ENCODE measurements at regions not wholly inside any gene's neighbourhood (a gene's known extent, or its start where the extent isn't known, plus 50 kb on each side); places are given as distances from the start of the nearest gene placed in this dataset.
"Not testable (repeated sequence)": the region's sequence is repeated elsewhere in the genome, so short reads cannot be mapped to it uniquely, and the experiment has no call there.

DNA sequence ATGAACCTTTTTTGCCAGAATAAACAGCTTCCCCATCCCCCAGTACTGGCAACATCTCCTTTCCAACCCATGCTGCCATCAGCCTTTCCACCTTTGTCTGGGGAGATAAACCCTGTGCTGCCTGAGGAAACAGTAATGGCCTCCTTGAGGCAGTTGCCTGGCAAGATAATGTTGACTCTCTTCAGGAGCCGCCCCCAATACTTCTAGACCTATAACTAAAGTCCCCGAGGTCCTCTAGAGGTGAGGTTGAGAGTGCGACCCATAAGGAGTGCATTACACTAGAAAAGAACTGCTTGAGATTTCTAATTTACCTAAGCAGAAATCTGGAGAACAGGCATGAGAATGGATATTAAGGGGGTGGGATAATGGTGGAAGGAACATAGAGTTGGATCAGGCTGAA lies 963.2 kb upstream of the PCDH7 start:
- H3K27ac ChIP-seq (ENCODE audit: control insufficient read depth, insufficient read depth, low read length), result no peak overlapping the region
- no peaks in the 10 kb centered on the region for H3K27me3 ChIP-seq (ENCODE audit: control insufficient read depth, extremely low read depth, insufficient read depth, low read length)
- H3K36me3 ChIP-seq (ENCODE audit: control insufficient read depth in 2 of 2, extremely low read depth in 1 of 2, insufficient read depth in 2 of 2, low read length in 2 of 2), result no peaks in the 10 kb centered on the region
- no peak overlapping the region for H2AFZ ChIP-seq (ENCODE audit: control insufficient read depth, low read length)
- H4K20me1 ChIP-seq (ENCODE audit: control insufficient read depth, extremely low read depth, insufficient read depth, low read length), result no peaks in the 10 kb centered on the region
- no peaks in the 10 kb centered on the region for H3K9me1 ChIP-seq (ENCODE audit: control insufficient read depth, extremely low read depth, insufficient read depth, low read length)
- no peak overlapping the region for H3K4me3 ChIP-seq (ENCODE audit: control insufficient read depth in 2 of 3, extremely low read depth in 1 of 3, insufficient read depth in 2 of 3, low read depth in 1 of 3, low read length in 3 of 3)
- no peak overlapping the region for H3K9ac ChIP-seq (ENCODE audit: control insufficient read depth, extremely low read depth, insufficient read depth, low read length)
- DNase-seq (ENCODE audit: low read depth, low spot score), result no peak
- FAIRE-seq, result no peak
- no peak for TF ChIP-seq EZH2 (IDR thresholded peaks at IDR 0.05; ENCODE audit: low read length)
- TF ChIP-seq, protein P1, sequence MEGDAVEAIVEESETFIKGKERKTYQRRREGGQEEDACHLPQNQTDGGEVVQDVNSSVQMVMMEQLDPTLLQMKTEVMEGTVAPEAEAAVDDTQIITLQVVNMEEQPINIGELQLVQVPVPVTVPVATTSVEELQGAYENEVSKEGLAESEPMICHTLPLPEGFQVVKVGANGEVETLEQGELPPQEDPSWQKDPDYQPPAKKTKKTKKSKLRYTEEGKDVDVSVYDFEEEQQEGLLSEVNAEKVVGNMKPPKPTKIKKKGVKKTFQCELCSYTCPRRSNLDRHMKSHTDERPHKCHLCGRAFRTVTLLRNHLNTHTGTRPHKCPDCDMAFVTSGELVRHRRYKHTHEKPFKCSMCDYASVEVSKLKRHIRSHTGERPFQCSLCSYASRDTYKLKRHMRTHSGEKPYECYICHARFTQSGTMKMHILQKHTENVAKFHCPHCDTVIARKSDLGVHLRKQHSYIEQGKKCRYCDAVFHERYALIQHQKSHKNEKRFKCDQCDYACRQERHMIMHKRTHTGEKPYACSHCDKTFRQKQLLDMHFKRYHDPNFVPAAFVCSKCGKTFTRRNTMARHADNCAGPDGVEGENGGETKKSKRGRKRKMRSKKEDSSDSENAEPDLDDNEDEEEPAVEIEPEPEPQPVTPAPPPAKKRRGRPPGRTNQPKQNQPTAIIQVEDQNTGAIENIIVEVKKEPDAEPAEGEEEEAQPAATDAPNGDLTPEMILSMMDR (optimal IDR thresholded peaks at IDR 0.05 in 1 of 3, IDR thresholded peaks at IDR 0.05 in 1 of 3, conservative IDR thresholded peaks at IDR 0.05 in 1 of 3; ENCODE audit: extremely low read depth in 1 of 3, insufficient read depth in 2 of 3, low read length in 3 of 3), result no peak
- no peaks in the 10 kb centered on the region for H3K9me3 ChIP-seq (ENCODE audit: control insufficient read depth, low read depth, low read length)
- no peaks in the 10 kb centered on the region for H3K79me2 ChIP-seq (ENCODE audit: control insufficient read depth, insufficient read depth, low read length)
- no peak overlapping the region for H3K4me2 ChIP-seq (ENCODE audit: control insufficient read depth, extremely low read depth, insufficient read depth, low read depth, low read length)
- dilution Hi-C loops (cut with MboI; ENCODE audit: extremely low pct_ligation_motif_present, low sequenced_read_pairs), result no loop called here
- H3K4me1 ChIP-seq (ENCODE audit: control insufficient read depth, extremely low read depth, insufficient read depth, low read length), result no peaks in the 10 kb centered on the region

DNA sequence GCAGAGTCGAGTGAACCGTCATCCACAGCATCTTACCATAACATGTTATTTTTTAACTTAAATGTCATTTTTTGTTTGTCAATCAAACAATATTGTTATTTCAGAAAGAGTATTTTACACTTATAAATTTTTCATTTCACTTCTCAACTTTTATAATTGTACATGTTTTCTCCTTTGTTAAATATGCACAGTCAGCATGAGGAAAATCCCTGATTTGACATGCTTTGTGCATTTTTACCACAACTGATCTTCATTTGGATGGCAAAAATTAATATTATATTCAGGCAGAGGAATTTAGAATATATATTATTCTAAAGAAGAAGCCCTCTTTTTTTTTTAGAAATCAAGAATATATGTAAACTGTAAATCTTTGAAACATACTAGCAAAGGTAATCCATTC lies 958.0 kb upstream of the PCDH7 start:
- Histone ChIP-seq H3K4me1 (ENCODE audit: control insufficient read depth, extremely low read depth, insufficient read depth, low read length) (no peaks in the 10 kb centered on the region), H4K20me1 (ENCODE audit: control insufficient read depth, extremely low read depth, insufficient read depth, low read length) (no peaks in the 10 kb centered on the region), H3K9me3 (ENCODE audit: control insufficient read depth, low read depth, low read length) (no peaks in the 10 kb centered on the region), H3K9ac (ENCODE audit: control insufficient read depth, extremely low read depth, insufficient read depth, low read length) (no peak overlapping the region), H3K4me2 (ENCODE audit: control insufficient read depth, extremely low read depth, insufficient read depth, low read depth, low read length) (no peak overlapping the region), H3K79me2 (ENCODE audit: control insufficient read depth, insufficient read depth, low read length) (no peaks in the 10 kb centered on the region), H2AFZ (ENCODE audit: control insufficient read depth, low read length) (no peak overlapping the region), H3K36me3 (ENCODE audit: control insufficient read depth in 2 of 2, extremely low read depth in 1 of 2, insufficient read depth in 2 of 2, low read length in 2 of 2) (no peaks in the 10 kb centered on the region), H3K27me3 (ENCODE audit: control insufficient read depth, extremely low read depth, insufficient read depth, low read length) (no peaks in the 10 kb centered on the region), H3K4me3 (ENCODE audit: control insufficient read depth in 2 of 3, extremely low read depth in 1 of 3, insufficient read depth in 2 of 3, low read depth in 1 of 3, low read length in 3 of 3) (no peak overlapping the region), H3K9me1 (ENCODE audit: control insufficient read depth, extremely low read depth, insufficient read depth, low read length) (no peaks in the 10 kb centered on the region), H3K27ac (ENCODE audit: control insufficient read depth, insufficient read depth, low read length) (no peak overlapping the region)
- DNase-seq (ENCODE audit: low read depth, low spot score) (no peak), FAIRE-seq (no peak)
- no peak for TF ChIP-seq EZH2 (IDR thresholded peaks at IDR 0.05; ENCODE audit: low read length)
- dilution Hi-C loops (cut with MboI; ENCODE audit: extremely low pct_ligation_motif_present, low sequenced_read_pairs), result no loop called here

DNA sequence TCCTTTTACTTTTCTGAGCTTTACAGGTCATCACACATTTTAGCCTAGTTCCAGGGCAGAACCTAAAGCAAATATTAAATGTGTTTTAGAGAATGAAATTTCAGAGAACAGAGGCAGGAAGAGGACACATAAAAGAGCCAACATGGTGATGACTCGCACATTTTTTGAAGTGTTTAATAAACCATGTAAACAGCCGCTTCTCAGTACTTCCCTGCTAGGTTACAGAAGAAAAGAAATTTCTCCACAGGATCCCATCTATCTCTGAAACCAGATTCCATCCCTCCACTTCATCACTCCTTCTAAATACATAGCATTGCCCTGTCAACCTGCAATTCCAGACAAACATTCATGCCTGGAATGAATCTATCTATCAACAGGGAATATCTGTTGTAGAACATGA lies 949.5 kb upstream of the PCDH7 start:
- H3K9ac ChIP-seq (ENCODE audit: control insufficient read depth, extremely low read depth, insufficient read depth, low read length), result no peak overlapping the region
- TF ChIP-seq, protein P1 (optimal IDR thresholded peaks at IDR 0.05 in 1 of 3, IDR thresholded peaks at IDR 0.05 in 1 of 3, conservative IDR thresholded peaks at IDR 0.05 in 1 of 3; ENCODE audit: extremely low read depth in 1 of 3, insufficient read depth in 2 of 3, low read length in 3 of 3), result no peak
- TF ChIP-seq EZH2 (IDR thresholded peaks at IDR 0.05; ENCODE audit: low read length), result no peak
- no peak overlapping the region for H3K4me3 ChIP-seq (ENCODE audit: control insufficient read depth in 2 of 3, extremely low read depth in 1 of 3, insufficient read depth in 2 of 3, low read depth in 1 of 3, low read length in 3 of 3)
- H3K36me3 ChIP-seq (ENCODE audit: control insufficient read depth in 2 of 2, extremely low read depth in 1 of 2, insufficient read depth in 2 of 2, low read length in 2 of 2), result no peaks in the 10 kb centered on the region
- dilution Hi-C loops (cut with MboI; ENCODE audit: extremely low pct_ligation_motif_present, low sequenced_read_pairs), result no loop called here
- no peaks in the 10 kb centered on the region for H3K4me1 ChIP-seq (ENCODE audit: control insufficient read depth, extremely low read depth, insufficient read depth, low read length)
- H3K9me3 ChIP-seq (ENCODE audit: control insufficient read depth, low read depth, low read length), result no peaks in the 10 kb centered on the region
- no peak overlapping the region for H2AFZ ChIP-seq (ENCODE audit: control insufficient read depth, low read length)
- no peaks in the 10 kb centered on the region for H3K79me2 ChIP-seq (ENCODE audit: control insufficient read depth, insufficient read depth, low read length)
- no peak overlapping the region for H3K4me2 ChIP-seq (ENCODE audit: control insufficient read depth, extremely low read depth, insufficient read depth, low read depth, low read length)
- no peak overlapping the region for H3K27ac ChIP-seq (ENCODE audit: control insufficient read depth, insufficient read depth, low read length)
- H3K27me3 ChIP-seq (ENCODE audit: control insufficient read depth, extremely low read depth, insufficient read depth, low read length), result no peaks in the 10 kb centered on the region
- no peak for DNase-seq (ENCODE audit: low read depth, low spot score)
- no peaks in the 10 kb centered on the region for H4K20me1 ChIP-seq (ENCODE audit: control insufficient read depth, extremely low read depth, insufficient read depth, low read length)
- FAIRE-seq, result no peak
- no peaks in the 10 kb centered on the region for H3K9me1 ChIP-seq (ENCODE audit: control insufficient read depth, extremely low read depth, insufficient read depth, low read length)

DNA sequence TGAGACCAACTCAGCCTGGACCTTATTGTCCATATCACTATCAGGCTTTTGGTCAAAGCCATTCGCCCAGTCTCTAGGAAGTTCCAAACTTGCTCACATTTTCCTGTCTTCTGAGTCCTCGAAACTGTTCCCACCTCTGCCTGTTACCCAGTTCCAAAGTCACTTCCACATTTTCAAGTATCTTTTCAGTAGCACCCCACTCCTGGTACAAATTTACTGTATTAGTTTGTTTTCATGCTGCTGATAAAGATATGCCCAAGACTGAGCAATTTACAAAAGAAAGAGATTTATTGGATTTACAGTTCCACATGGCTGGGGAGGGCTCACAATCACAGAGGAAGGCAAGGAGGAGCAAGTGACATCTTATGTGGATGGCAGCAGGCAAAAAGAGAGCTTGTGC lies 932.0 kb upstream of the PCDH7 start:
- H2AFZ ChIP-seq (ENCODE audit: control insufficient read depth, low read length); dilution Hi-C loops (cut with MboI; ENCODE audit: extremely low pct_ligation_motif_present, low sequenced_read_pairs): not testable (repeated sequence)

More for the DNA sequence above, 932.0 kb upstream of the PCDH7 start:
- not testable (repeated sequence) for H4K20me1 ChIP-seq (ENCODE audit: control insufficient read depth, extremely low read depth, insufficient read depth, low read length); H3K9me3 ChIP-seq (ENCODE audit: control insufficient read depth, low read depth, low read length); H3K4me3 ChIP-seq (ENCODE audit: control insufficient read depth in 2 of 3, extremely low read depth in 1 of 3, insufficient read depth in 2 of 3, low read depth in 1 of 3, low read length in 3 of 3); H3K9ac ChIP-seq (ENCODE audit: control insufficient read depth, extremely low read depth, insufficient read depth, low read length); H3K27ac ChIP-seq (ENCODE audit: control insufficient read depth, insufficient read depth, low read length); H3K27me3 ChIP-seq (ENCODE audit: control insufficient read depth, extremely low read depth, insufficient read depth, low read length); H3K79me2 ChIP-seq (ENCODE audit: control insufficient read depth, insufficient read depth, low read length); H3K4me1 ChIP-seq (ENCODE audit: control insufficient read depth, extremely low read depth, insufficient read depth, low read length); H3K4me2 ChIP-seq (ENCODE audit: control insufficient read depth, extremely low read depth, insufficient read depth, low read depth, low read length); H3K9me1 ChIP-seq (ENCODE audit: control insufficient read depth, extremely low read depth, insufficient read depth, low read length); FAIRE-seq; DNase-seq (ENCODE audit: low read depth, low spot score); H3K36me3 ChIP-seq (ENCODE audit: control insufficient read depth in 2 of 2, extremely low read depth in 1 of 2, insufficient read depth in 2 of 2, low read length in 2 of 2)

Data from keratinocyte (primary cell).